GM18519 (cell line): ENCODE measurements at regions not wholly inside any gene's neighbourhood (a gene's known extent, or its start where the extent isn't known, plus 50 kb on each side); places are given as distances from the start of the nearest gene placed in this dataset.

Source experiments
- ATAC-seq: cut with Tn5 transposase; IDR thresholded peaks from one replicate; pipeline ENCODE4 v1.9.1; 2021; ENCODE audit warnings: mild to moderate bottlenecking, moderate library complexity; ENCODE audit not compliant: unreplicated experiment, low FRiP score

GRCh38 chr2:59019566-59020159 lies 778.5 kb upstream of the FANCL start:
- ATAC-seq: no peak

- ATAC-seq: no peak
These were observed 777.6 kb upstream of the FANCL start for GRCh38 chr2:59018737-59019136.

GRCh38 chr2:59015027-59015426 lies 773.9 kb upstream of the FANCL start:
- ATAC-seq: no peak

GRCh38 chr2:59012971-59013370 lies 771.8 kb upstream of the FANCL start:
- ATAC-seq: no peak

GRCh38 chr2:59012234-59012633 lies 771.1 kb upstream of the FANCL start:
- ATAC-seq: no peak

- no peak for ATAC-seq
These were observed 767.8 kb upstream of the FANCL start for GRCh38 chr2:59008950-59009349.

- no peak for ATAC-seq
These were observed 764.9 kb upstream of the FANCL start for GRCh38 chr2:59005836-59006615.

GRCh38 chr2:59004621-59005020 lies 763.5 kb upstream of the FANCL start:
- no peak for ATAC-seq

- no peak for ATAC-seq
These were observed 759.7 kb upstream of the FANCL start for GRCh38 chr2:59000796-59001195.

GRCh38 chr2:58992062-58992706 lies 751.1 kb upstream of the FANCL start:
- ATAC-seq: no peak

GRCh38 chr2:58991357-58991756 lies 750.2 kb upstream of the FANCL start:
- no peak for ATAC-seq

- ATAC-seq: no peak
These were observed 744.4 kb upstream of the FANCL start for GRCh38 chr2:58985541-58985940.

- no peak for ATAC-seq
These were observed 743.6 kb upstream of the FANCL start for GRCh38 chr2:58984731-58985130.

GRCh38 chr2:58983111-58983510 lies 742.0 kb upstream of the FANCL start:
- no peak for ATAC-seq

GRCh38 chr2:58981237-58981636 lies 740.1 kb upstream of the FANCL start:
- ATAC-seq: no peak

GRCh38 chr2:58976375-58977071 lies 735.4 kb upstream of the FANCL start:
- no peak for ATAC-seq

GRCh38 chr2:58974881-58975280 lies 733.8 kb upstream of the FANCL start:
- no peak for ATAC-seq

- no peak for ATAC-seq
These were observed 733.3 kb upstream of the FANCL start for GRCh38 chr2:58974426-58974825.

- no peak for ATAC-seq
These were observed 732.7 kb upstream of the FANCL start for GRCh38 chr2:58973811-58974281.

- ATAC-seq: no peak
These were observed 731.6 kb upstream of the FANCL start for GRCh38 chr2:58972737-58973136.
